Upper lobe of right lung (tissue), 1 donor: ENCODE measurements at regions not wholly inside any gene's neighbourhood (a gene's known extent, or its start where the extent isn't known, plus 50 kb on each side); places are given as distances from the start of the nearest gene placed in this dataset.
"Not testable (repeated sequence)": the region's sequence is repeated elsewhere in the genome, so short reads cannot be mapped to it uniquely, and the experiment has no call there.

Experiments
- ATAC-seq: fragments of 200-7000 bp; cut with Tn5 transposase; one replicate; pipeline ENCODE4 v1.9.1; 2020; ENCODE audit warnings: mild to moderate bottlenecking, moderate library complexity
- DNase-seq: peaks from one replicate; pipeline ENCODE4 v3.0.0-alpha.2; 2020
- H3K27ac ChIP-seq: fragments of 200-600 bp; one replicate; pipeline ENCODE4 v1.8.0; 2022
- H3K27me3 ChIP-seq: fragments of 200-600 bp; one replicate; pipeline ENCODE4 v1.8.0; 2022; ENCODE audit warnings: mild to moderate bottlenecking
- H3K36me3 ChIP-seq: fragments of 200-600 bp; one replicate; pipeline ENCODE4 v1.8.0; 2022
- H3K4me1 ChIP-seq: fragments of 200-600 bp; one replicate; pipeline ENCODE4 v1.8.0; 2022
- H3K4me3 ChIP-seq: fragments of 200-600 bp; one replicate; pipeline ENCODE4 v1.8.0; 2022; ENCODE audit warnings: mild to moderate bottlenecking
- H3K9me3 ChIP-seq: fragments of 200-600 bp; one replicate; pipeline ENCODE4 v1.8.0; 2022
- intact Hi-C: fragments of 100-400 bp; cut with DNase I; formaldehyde crosslinking; loops from one replicate; pipeline ENCODE4 v1.11.0; 2022
- TF ChIP-seq, protein P1 (sequence below): fragments of 200-600 bp; IDR thresholded peaks from one replicate; pipeline ENCODE4 v1.8.0; 2022; ENCODE audit warnings: antibody characterized with exemption
- donor health status: DM: no; HTN: yes; CAD: no; lungs with severe emphysema.

- no peaks in the 10 kb centered on the region for H3K27me3 ChIP-seq
- intact Hi-C loops = no loop called here
- ATAC-seq (no peak), DNase-seq (no peak)
- no peak overlapping the region for H3K27ac ChIP-seq
- TF ChIP-seq, protein P1, sequence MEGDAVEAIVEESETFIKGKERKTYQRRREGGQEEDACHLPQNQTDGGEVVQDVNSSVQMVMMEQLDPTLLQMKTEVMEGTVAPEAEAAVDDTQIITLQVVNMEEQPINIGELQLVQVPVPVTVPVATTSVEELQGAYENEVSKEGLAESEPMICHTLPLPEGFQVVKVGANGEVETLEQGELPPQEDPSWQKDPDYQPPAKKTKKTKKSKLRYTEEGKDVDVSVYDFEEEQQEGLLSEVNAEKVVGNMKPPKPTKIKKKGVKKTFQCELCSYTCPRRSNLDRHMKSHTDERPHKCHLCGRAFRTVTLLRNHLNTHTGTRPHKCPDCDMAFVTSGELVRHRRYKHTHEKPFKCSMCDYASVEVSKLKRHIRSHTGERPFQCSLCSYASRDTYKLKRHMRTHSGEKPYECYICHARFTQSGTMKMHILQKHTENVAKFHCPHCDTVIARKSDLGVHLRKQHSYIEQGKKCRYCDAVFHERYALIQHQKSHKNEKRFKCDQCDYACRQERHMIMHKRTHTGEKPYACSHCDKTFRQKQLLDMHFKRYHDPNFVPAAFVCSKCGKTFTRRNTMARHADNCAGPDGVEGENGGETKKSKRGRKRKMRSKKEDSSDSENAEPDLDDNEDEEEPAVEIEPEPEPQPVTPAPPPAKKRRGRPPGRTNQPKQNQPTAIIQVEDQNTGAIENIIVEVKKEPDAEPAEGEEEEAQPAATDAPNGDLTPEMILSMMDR = no peak
- no peak overlapping the region for H3K4me3 ChIP-seq
- no peaks in the 10 kb centered on the region for H3K4me1 ChIP-seq
- no peaks in the 10 kb centered on the region for H3K9me3 ChIP-seq
- no peaks in the 10 kb centered on the region for H3K36me3 ChIP-seq
These were observed 103.8 kb upstream of the CXCL13 start for GRCh38 chr4:77501851-77502250.

GRCh38 chr4:77504407-77504806 lies 101.2 kb upstream of the CXCL13 start:
- no peak for ATAC-seq

DNA sequence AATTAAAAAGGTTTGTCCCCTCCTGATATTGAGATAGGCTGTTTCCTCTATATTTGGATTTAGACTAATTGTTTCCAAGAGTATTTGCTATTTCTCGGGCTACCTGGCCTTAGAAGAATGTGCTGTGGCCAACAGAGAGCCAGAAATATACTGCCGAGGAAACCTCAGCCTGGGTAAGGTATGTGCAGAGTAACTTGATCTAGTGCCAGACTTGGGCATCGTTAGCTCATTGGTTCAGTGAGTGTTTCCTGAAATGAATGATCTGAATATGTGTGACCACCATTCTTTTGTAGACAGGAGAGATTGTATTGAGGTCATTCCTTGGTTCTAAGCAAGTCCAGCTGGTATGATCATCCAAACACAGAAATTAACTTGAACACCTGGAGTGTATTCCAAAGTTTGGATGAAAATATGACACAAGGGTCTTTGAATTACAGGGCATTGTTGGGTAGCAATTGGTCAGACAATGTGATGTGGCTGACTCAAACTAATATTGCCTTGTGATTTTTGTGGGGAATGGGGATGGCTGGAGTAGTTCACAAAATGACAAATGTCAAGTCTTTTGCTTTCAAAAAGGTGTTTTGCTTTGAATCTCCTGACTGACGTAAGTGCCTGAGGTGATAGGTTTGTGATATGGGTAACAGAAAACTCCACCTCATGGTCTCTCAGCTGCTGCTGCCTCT lies 100.2 kb upstream of the CXCL13 start:
- H3K4me1 ChIP-seq = no peaks in the 10 kb centered on the region
- H3K4me3 ChIP-seq = no peak overlapping the region
- H3K27me3 ChIP-seq = no peaks in the 10 kb centered on the region
- no peaks in the 10 kb centered on the region for H3K36me3 ChIP-seq
- no peaks in the 10 kb centered on the region for H3K9me3 ChIP-seq
- DNase-seq (no peak), ATAC-seq (no peak)
- TF ChIP-seq, protein P1 = no peak
- intact Hi-C loops = no loop called here
- no peak overlapping the region for H3K27ac ChIP-seq

More at GRCh38 chr4:77504407-77504806, 101.2 kb upstream of the CXCL13 start:
- Histone ChIP-seq H3K36me3 (no peaks in the 10 kb centered on the region), H3K9me3 (no peaks in the 10 kb centered on the region), H3K27me3 (no peaks in the 10 kb centered on the region), H3K4me3 (no peak overlapping the region), H3K4me1 (no peaks in the 10 kb centered on the region), H3K27ac (no peak overlapping the region)
- intact Hi-C loops = no loop called here
- no peak for DNase-seq
- TF ChIP-seq, protein P1 = no peak

- TF ChIP-seq, protein P1 = no peak
- Histone ChIP-seq H3K4me1 (no peaks in the 10 kb centered on the region), H3K36me3 (no peaks in the 10 kb centered on the region), H3K27ac (no peak overlapping the region), H3K27me3 (no peaks in the 10 kb centered on the region), H3K4me3 (no peak overlapping the region), H3K9me3 (no peaks in the 10 kb centered on the region)
- DNase-seq (no peak), ATAC-seq (no peak)
- intact Hi-C loops = no loop called here
These were observed 99.7 kb upstream of the CXCL13 start for GRCh38 chr4:77505958-77506319.

GRCh38 chr4:77510367-77510766 lies 95.3 kb upstream of the CXCL13 start:
- TF ChIP-seq, protein P1 = no peak
- H3K4me1 ChIP-seq = no peaks in the 10 kb centered on the region
- H3K36me3 ChIP-seq = no peaks in the 10 kb centered on the region
- DNase-seq (no peak), ATAC-seq (no peak)
- no peaks in the 10 kb centered on the region for H3K9me3 ChIP-seq
- intact Hi-C loops = no loop called here
- no peak overlapping the region for H3K4me3 ChIP-seq
- no peaks in the 10 kb centered on the region for H3K27me3 ChIP-seq
- H3K27ac ChIP-seq = no peak overlapping the region

- TF ChIP-seq, protein P1 = no peak
- Histone ChIP-seq H3K4me3 (no peak overlapping the region), H3K36me3 (no peaks in the 10 kb centered on the region), H3K27ac (no peak overlapping the region), H3K4me1 (no peaks in the 10 kb centered on the region), H3K27me3 (no peaks in the 10 kb centered on the region), H3K9me3 (no peaks in the 10 kb centered on the region)
- DNase-seq (no peak), ATAC-seq (no peak)
- intact Hi-C loops = no loop called here
These were observed 80.1 kb upstream of the CXCL13 start for GRCh38 chr4:77525538-77525937.

DNA sequence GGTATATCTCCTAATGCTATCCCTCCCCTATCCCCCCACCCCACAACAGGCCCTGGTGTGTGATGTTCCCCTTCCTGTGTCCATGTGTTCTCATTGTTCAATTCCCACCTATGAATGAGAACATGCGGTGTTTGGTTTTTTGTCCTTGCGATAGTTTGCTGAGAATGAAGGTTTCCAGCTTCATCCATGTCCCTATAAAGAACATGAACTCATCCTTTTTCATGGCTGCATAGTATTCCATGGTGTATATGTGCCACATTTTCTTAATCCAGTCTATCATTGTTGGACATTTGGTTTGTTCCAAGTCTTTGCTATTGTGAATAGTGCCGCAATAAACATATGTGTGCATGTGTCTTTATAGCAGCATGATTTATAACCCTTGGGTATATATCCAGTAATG lies 77.7 kb upstream of the CXCL13 start:
- DNase-seq, ATAC-seq: not testable (repeated sequence)

More for the DNA sequence above, 77.7 kb upstream of the CXCL13 start:
- intact Hi-C loops, H3K27ac ChIP-seq, H3K4me1 ChIP-seq, H3K27me3 ChIP-seq, H3K9me3 ChIP-seq, H3K36me3 ChIP-seq, H3K4me3 ChIP-seq: not testable (repeated sequence)
